Right lobe of liver (tissue), 6 donors: ENCODE measurements at regions not wholly inside any gene's neighbourhood (a gene's known extent, or its start where the extent isn't known, plus 50 kb on each side); places are given as distances from the start of the nearest gene placed in this dataset.
A peak's percentile ranks its signal among the peaks of the same experiment; 100 is the strongest.

ENCODE experiments used
- ATAC-seq, 4 donors: fragments of 200-7000 bp; cut with Tn5 transposase; one replicate each; pipeline ENCODE4 v1.9.1; 2020; ENCODE audit warnings: mild to moderate bottlenecking in 4 of 4, moderate library complexity in 4 of 4
- DNase-seq, 3 donors: peaks; one replicate each; pipeline ENCODE4 v3.0.0-alpha.2; 2020
- H3K27ac ChIP-seq, 3 donors: fragments of 200-600 bp; one replicate each; pipeline ENCODE4 v1.8.0; 2022
- H3K27me3 ChIP-seq, 2 donors: fragments of 200-600 bp; one replicate each; pipeline ENCODE4 v1.8.0; 2022
- H3K36me3 ChIP-seq, 4 donors: fragments of 200-600 bp; sonication (generic) in 1 of 4; one replicate each; pipeline versions ENCODE4 v1.5.1 to v1.8.0; 2017 to 2022; ENCODE audit warnings: control low read depth in 1 of 4
- H3K4me1 ChIP-seq, 4 donors: fragments of 200-600 bp; sonication (generic) in 1 of 4; one replicate each; pipeline versions ENCODE4 v1.5.1 to v1.8.0; 2017 to 2022; ENCODE audit warnings: control low read depth in 1 of 4
- H3K4me3 ChIP-seq, 3 donors: fragments of 200-600 bp; one replicate each; pipeline ENCODE4 v1.8.0; 2022
- H3K9me3 ChIP-seq, 4 donors: fragments of 200-600 bp; sonication (generic) in 1 of 4; one replicate each; pipeline versions ENCODE4 v1.5.1 to v1.8.0; 2017 to 2022; ENCODE audit warnings: control low read depth in 1 of 4
- CTCF ChIP-seq, 4 donors: fragments of 200-600 bp in 3 of 4; fragments of 450-650 bp in 1 of 4; IDR thresholded peaks; one replicate each; pipeline versions ENCODE4 v1.5.1 to v1.8.0; 2016 to 2022; ENCODE audit warnings: antibody characterized with exemption in 4 of 4, mild to moderate bottlenecking in 2 of 4
- POLR2A ChIP-seq: fragments of 450-650 bp; IDR thresholded peaks from one replicate; pipeline ENCODE4 v1.6.1; 2017; ENCODE audit warnings: antibody characterized with exemption, mild to moderate bottlenecking
- WGBS: methylation state at CpG from one replicate; pipeline ENCODE4 v1.1.6; 2018; ENCODE audit warnings: low coverage, low lambda C conversion rate; ENCODE audit not compliant: insufficient coverage; ENCODE audit errors: missing lambda C conversion rate; 5-methylcytosine and 5-hydroxymethylcytosine counted together
- intact Hi-C, 2 donors: fragments of 100-400 bp; cut with DNase I; formaldehyde crosslinking; loops; one replicate each; pipeline versions ENCODE4 v1.11.2 to v1.14.1; 2022
- donor health status: DM: no; HTN: yes; CAD: no.
- donor health status: DM: no; HTN: no; CAD: no.
- donor health status: DM: no; HTN: no; CAD: no.
- donor health status: DM: no; HTN: yes; CAD: no.
- donor health status: DM: no; HTN: yes; CAD: no.

GRCh38 chr5:32850817-32851496 is 139.8 kb downstream of the NPR3 start:
- no peak overlapping the region for H3K27ac ChIP-seq
- WGBS: 77% methylated on average over 5 of the region's 5 CpGs
- intact Hi-C loops: no loop called here
- no peaks in the 10 kb centered on the region for H3K4me1 ChIP-seq
- no peak for TF ChIP-seq POLR2A
- no peak for TF ChIP-seq CTCF (IDR thresholded peaks at IDR 0.05)
- ATAC-seq: no peak
- no peaks in the 10 kb centered on the region for H3K9me3 ChIP-seq
- no peaks in the 10 kb centered on the region for H3K27me3 ChIP-seq
- no peaks in the 10 kb centered on the region for H3K36me3 ChIP-seq
- no peak overlapping the region for H3K4me3 ChIP-seq
- DNase-seq: no peak

- Histone ChIP-seq H3K36me3 (no peaks in the 10 kb centered on the region), H3K9me3 (peaks cover 0 to under 1% (median 0%) of the 10 kb centered on the region in 4 donors), H3K4me3 (no peak overlapping the region), H3K27ac (no peak overlapping the region), H3K4me1 (no peaks in the 10 kb centered on the region), H3K27me3 (no peaks in the 10 kb centered on the region)
- TF ChIP-seq CTCF (IDR thresholded peaks at IDR 0.05) (no peak), POLR2A (no peak)
- intact Hi-C loops: no loop called here
- no peak for ATAC-seq
- DNase-seq: no peak
- WGBS: 82% methylated on average over 7 of the region's 7 CpGs
Measured at GRCh38 chr5:32851559-32852173, 140.5 kb downstream of the NPR3 start.

GRCh38 chr5:32852535-32852934 is 141.4 kb downstream of the NPR3 start:
- Histone ChIP-seq H3K4me1 (no peaks in the 10 kb centered on the region), H3K9me3 (peaks cover 0 to 3% (median 0%) of the 10 kb centered on the region in 4 donors), H3K4me3 (no peak overlapping the region), H3K36me3 (no peaks in the 10 kb centered on the region), H3K27me3 (no peaks in the 10 kb centered on the region), H3K27ac (no peak overlapping the region)
- WGBS: 3% methylated on average over 8 of the region's 8 CpGs
- DNase-seq: peak in 1 of 3 donors; percentile 15
- intact Hi-C loops: no loop called here
- peak; percentile 91 to 98 (median 95) for ATAC-seq
- TF ChIP-seq POLR2A: no peak
- TF ChIP-seq CTCF (IDR thresholded peaks at IDR 0.05): peak; percentile 47 to 63 (median 50)

- no peaks in the 10 kb centered on the region for H3K36me3 ChIP-seq
- DNase-seq: no peak
- H3K4me3 ChIP-seq: no peak overlapping the region
- peaks cover 0 to 3% (median 0%) of the 10 kb centered on the region in 4 donors for H3K9me3 ChIP-seq
- WGBS: 71% methylated on average over 1 of the region's 1 CpG
- no peaks in the 10 kb centered on the region for H3K27me3 ChIP-seq
- no peak overlapping the region for H3K27ac ChIP-seq
- no peak for ATAC-seq
- TF ChIP-seq CTCF (IDR thresholded peaks at IDR 0.05): peak in 1 of 4 donors; percentile 3
- no peak for TF ChIP-seq POLR2A
- intact Hi-C loops: no loop called here
- no peaks in the 10 kb centered on the region for H3K4me1 ChIP-seq
Measured at GRCh38 chr5:32852976-32853375, 141.9 kb downstream of the NPR3 start.
